CD4-positive, alpha-beta T cell treated with Interleukin-17A for 1 hour (primary cell): ENCODE measurements at regions not wholly inside any gene's neighbourhood (a gene's known extent, or its start where the extent isn't known, plus 50 kb on each side); places are given as distances from the start of the nearest gene placed in this dataset.
"Not testable (repeated sequence)": the region's sequence is repeated elsewhere in the genome, so short reads cannot be mapped to it uniquely, and the experiment has no call there.

ENCODE experiments used
- DNase-seq: peaks from one replicate; pipeline ENCODE4 v3.0.0-alpha.2; 2020

DNA sequence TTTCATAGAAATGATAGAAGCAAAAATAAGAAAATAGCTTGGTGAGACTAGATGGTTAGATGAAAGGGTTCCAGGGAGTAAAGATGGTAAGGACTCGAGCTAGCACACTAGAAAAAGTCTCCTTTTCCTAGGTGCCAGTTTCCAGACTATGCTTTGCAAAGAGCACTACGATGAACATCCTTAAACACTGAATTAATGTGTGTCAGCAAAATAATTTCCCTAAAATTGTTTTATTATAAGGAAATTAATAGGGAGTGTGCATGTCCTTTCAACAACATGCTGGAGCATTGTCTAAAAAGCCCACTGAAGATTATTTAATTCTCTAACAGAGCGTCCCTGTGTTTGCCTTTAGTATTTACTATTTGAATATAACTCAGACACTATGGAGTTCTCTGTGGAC, 107.4 kb upstream of the NDUFV2 start:
- no peak for DNase-seq

DNA sequence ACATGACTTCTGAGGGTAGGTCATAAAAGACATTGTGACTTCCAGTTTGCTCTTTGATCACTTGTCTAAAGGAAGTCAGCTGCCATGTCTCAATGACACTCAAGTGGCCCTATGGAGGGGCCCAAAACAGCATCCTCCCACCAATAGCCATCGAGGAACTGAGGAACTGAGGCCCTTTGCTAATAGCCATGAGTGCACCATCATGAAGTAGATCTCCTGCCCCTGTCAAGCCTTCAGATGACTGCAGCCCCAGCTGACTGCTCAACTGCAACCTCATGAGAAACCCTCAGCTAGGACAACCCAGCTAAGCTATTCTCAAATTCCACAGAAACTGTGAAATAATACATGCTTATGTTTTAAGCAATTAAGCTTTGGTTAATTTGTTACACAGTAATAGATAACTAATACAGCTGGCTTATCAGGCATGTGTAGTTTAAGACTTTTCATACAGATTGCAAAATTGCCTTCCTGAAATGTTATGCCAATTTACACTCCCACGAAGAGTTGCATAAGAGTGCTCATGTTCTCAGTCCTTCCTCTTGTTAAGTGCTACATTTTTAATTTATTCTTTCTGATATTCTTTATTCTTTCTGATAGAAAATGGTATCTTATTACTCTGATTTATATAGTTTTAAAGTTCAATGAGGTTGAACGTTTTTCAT, 105.6 kb upstream of the NDUFV2 start:
- DNase-seq: no peak

GRCh38 chr18:8997634-8998033, 104.9 kb upstream of the NDUFV2 start:
- DNase-seq: no peak

DNA sequence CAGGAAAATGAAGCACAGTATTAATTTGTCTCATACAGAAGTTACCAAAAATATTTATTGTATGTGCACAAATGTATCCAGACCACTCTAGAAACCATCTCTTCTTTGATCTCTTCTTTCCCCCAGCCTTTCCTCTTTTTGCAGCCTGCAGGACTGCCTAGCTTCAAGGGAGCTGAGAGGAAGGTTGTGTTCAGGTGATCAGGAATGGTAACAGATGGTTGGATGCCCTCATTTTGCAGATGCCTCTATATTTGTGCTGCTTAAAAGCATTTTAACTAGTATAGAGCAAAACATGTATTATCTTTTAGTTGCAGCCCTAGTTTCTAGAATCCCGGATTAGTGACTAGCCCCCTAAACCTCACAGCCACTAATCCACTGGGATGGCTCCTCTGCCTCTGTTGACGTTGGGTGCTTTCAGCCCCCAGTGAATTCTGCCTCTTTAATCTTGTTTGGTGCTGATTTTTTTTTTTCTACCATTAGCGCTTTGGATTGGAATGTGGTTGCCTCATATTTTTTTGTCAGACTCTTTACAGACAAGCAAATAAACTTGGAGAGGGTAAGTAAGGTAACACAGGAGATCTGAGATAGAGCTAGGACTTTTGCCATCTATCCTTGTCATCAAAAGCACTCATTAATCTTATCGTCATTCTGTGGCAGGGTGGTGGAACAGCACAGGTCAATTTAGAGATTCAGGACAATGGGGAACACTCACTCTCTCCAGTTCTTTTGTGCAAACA, 103.8 kb upstream of the NDUFV2 start:
- no peak for DNase-seq

GRCh38 chr18:8999872-9000271, 102.6 kb upstream of the NDUFV2 start:
- DNase-seq: no peak

DNA sequence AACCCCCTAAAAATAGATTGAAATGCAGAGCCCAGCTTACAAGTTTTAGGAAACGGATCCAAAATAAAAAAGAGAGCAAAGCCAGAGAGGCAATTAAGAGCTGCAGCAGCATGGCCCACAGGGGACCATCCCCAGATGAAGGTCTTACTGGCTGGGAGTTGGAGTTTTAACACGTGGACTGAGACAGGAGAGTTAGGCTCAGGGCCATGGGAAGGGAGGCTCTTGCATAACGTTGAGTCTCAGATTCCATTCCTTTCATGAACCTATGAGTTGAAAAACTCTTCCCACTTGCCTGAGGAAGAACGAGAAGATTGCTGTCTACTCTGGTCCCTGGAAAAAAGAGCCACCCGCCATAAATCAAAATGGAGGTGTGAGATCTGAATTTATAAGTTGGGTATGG, 101.8 kb upstream of the NDUFV2 start:
- DNase-seq: no peak

- DNase-seq: no peak
Observed at GRCh38 chr18:9001209-9001608, 101.3 kb upstream of the NDUFV2 start.

GRCh38 chr18:9003406-9004100, 98.9 kb upstream of the NDUFV2 start:
- DNase-seq: no peak

DNA sequence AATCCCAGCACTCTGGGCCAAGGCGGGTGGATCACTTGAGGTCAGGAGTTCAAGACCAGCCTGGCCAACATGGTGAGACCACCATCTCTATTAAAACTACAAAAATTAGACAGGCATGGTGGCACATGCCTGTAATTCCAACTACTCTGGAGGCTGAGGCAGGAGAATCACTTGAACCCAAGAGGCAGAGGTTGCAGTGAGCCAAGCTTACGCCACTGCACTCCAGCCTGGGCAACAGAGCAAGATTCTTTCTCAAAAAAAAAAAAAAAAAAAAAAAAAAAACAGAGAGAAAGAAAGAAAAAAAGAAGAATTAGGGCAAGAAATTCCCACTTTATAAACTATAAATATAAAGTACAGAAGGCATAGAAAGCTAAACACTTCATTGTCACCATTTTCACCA, 98.2 kb upstream of the NDUFV2 start:
- DNase-seq: not testable (repeated sequence)

DNA sequence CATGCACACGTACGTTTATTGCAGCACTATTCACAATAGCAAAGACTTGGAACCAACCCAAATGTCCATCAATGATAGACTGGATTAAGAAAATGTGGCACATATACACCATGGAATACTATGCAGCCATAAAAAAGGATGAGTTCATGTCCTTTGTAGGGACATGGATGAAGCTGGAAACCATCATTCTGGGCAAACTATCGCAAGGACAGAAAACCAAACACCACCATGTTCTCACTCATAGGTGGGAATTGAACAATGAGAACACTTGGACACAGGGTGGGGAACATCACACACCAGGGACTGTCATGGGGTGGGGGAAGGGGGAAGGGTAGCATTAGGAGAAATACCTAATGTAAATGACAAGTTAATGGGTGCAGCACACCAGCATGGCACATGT, 94.8 kb upstream of the NDUFV2 start:
- not testable (repeated sequence) for DNase-seq

DNA sequence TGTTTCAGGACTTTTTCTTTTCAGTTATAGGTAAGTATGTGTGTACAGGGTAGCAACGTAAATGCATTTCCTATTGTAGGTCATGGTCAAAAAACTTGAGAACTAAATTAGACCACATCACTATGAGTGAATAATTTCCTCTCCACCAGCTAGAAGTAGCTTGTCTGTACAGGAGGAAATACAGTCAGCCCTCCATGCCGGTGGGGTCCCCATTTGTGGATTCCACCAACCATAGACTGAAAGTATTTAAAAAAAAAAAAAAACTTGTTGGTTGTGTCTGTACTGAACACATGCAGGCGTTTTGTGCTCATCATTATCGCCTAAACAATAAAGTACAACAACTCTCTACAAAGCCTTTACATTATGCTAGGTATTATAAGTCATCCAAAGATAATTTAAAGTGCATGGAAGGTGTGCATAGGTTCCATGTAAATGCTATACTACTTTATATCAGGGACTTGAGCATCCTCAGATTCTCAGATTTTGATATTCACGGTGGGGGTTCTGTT, 94.2 kb upstream of the NDUFV2 start:
- DNase-seq: no peak

- no peak for DNase-seq
Observed at GRCh38 chr18:9008709-9009635, 93.5 kb upstream of the NDUFV2 start.

DNA sequence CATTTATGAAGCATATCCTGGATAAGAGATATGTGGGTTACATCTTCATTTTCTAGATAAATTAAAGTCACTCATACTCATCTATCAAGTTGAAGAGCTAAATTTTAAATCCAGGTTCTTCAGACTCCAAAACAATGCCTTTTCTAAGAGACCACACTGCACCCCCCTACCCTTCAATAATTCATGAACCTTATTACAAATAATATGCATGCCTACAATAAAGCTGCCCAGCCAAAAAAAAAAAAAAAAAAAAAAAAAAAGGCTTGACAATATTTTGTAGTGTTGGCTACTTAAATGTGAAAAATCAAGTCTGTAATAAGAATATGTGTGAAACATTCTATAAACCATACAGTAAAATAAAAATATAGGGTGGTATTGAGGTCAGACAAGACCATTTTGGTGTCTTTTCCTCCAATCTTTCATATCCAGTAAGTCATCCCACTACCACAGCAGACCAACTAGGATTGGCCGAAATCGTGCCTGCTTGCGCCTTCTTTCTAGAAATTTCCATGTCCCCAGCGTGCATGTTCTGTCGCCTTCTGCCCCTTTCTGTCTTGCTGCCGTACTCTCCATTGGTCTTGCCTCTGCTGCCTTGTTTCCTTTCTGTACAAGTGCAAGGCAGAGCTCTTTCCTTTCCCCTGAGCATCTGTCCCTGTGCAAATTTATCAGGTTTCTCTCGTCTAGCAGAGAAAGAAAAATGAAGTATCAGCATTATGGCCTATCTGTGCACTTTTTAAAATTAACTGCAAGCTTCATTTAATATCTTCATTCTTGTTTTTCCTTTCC, 92.6 kb upstream of the NDUFV2 start:
- no peak for DNase-seq

DNA sequence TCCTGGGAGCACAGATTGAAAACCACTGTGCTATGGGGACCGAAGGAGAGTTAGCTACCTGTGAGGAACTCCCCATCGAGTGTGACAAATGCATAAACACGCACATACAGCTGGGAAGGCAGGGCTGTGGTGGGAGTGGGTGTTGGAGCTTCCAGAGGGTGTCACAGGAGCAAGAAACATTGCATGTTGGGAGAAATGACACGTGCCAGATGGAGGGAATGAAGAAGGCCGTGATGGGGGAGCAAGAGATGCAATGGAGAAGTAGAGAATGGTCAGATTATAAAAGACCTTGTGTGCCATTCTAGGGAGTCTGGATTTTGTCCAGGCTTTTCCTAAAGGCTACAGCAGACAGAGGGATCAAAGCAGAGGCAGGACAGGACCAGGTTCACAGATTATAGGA, 91.1 kb upstream of the NDUFV2 start:
- DNase-seq: no peak

GRCh38 chr18:9013926-9014373, 88.5 kb upstream of the NDUFV2 start:
- no peak for DNase-seq

GRCh38 chr18:9015689-9016088, 86.8 kb upstream of the NDUFV2 start:
- no peak for DNase-seq

GRCh38 chr18:9016633-9017166, 85.8 kb upstream of the NDUFV2 start:
- no peak for DNase-seq

DNA sequence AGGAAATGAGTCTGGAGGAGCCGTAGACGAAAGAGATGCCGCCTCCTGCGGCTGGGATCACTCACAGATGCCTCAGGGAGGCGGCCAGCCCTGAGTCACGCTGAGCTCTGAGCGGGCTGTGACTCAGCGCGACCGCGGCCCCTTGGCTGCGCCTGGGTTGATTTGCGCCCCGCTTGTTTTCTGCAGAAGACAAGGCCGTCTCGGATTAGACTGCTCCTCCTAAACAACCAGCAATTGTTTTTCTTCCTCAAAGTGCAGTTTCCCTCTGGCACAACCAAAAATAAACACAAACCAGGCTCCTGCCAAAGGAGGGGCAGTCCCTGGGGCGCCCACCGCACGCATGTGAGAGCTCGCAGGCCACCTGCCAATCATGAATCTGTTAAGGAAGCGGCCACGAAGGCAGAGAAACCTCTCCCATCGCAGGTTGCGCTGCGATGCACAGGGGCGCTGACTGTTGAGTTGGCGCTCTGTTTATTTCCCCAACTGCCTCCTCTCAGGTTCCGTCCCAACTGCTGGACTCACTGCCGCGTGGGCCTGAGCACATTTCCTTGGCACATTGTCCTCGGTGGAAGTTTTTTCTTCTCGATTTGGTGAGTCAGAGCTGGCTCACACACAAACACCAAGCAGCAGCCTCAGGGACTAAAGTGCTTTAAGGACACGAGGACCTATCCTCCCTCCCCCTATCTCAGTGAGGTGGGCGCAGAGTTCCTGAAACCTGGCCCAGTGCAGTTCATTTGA, 85.2 kb upstream of the NDUFV2 start:
- peak; percentile 15 for DNase-seq

DNA sequence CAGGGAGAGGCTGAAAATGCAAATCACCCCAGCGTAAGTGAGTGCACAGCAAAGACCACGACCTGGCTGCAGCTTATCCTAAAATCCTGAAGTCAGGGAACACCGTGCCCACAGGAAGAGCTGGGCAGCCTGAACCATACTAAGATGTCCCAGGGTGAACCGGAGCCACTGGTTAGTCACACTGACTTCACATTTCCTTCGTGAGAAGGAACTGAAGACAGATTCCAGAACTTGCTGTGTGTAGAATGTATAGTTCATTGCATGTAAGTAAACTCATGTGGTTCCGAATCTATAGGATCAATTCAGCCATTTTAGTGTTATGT, 84.6 kb upstream of the NDUFV2 start:
- DNase-seq: no peak

GRCh38 chr18:9019135-9019534, 83.4 kb upstream of the NDUFV2 start:
- DNase-seq: no peak

DNA sequence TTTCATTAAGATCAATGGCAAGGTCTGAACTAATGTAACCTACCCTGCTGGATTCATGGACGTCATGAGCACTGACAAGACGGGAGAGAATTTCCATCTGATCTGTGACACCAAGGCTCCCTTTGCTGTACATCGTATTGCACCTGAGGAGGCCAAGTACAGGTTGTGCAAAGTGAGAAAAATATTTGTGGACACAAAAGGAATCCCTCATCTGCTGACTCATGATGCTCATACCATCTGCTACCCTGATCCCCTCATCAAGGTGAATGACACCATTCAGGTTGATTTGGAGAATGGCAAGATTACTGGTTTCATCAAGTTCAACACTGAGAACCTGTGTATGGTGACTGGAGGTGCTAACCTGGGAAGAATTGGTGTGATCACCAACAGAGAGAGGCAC, 82.3 kb upstream of the NDUFV2 start:
- DNase-seq: no peak
